ENCODE measurements at regions not wholly inside any gene's neighbourhood (a gene's known extent, or its start where the extent isn't known, plus 50 kb on each side); places are given as distances from the start of the nearest gene placed in this dataset.

DNA sequence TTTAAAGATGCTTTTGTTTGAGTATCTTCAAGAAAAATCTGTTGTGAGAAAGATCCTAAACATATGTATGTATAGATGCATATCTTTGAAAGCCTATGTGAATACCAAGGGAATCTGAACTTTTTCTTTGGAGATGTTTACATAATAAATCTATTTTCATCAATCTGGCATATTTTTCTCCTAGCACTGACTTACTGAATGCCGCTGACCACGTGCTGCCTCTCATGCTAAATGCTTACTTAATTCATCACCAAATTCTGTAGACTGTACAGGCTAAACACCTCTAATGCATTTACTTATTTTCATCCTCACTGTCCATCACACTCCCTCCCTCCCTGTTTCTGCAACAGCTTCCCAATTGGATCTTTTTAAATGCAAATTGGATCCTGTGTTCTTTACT, 566.2 kb upstream of the WWC1 start:
- TF ChIP-seq, protein P1, sequence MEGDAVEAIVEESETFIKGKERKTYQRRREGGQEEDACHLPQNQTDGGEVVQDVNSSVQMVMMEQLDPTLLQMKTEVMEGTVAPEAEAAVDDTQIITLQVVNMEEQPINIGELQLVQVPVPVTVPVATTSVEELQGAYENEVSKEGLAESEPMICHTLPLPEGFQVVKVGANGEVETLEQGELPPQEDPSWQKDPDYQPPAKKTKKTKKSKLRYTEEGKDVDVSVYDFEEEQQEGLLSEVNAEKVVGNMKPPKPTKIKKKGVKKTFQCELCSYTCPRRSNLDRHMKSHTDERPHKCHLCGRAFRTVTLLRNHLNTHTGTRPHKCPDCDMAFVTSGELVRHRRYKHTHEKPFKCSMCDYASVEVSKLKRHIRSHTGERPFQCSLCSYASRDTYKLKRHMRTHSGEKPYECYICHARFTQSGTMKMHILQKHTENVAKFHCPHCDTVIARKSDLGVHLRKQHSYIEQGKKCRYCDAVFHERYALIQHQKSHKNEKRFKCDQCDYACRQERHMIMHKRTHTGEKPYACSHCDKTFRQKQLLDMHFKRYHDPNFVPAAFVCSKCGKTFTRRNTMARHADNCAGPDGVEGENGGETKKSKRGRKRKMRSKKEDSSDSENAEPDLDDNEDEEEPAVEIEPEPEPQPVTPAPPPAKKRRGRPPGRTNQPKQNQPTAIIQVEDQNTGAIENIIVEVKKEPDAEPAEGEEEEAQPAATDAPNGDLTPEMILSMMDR (conservative IDR thresholded peaks at IDR 0.05; ENCODE audit: control insufficient read depth, insufficient read depth, low read depth, low read length), result no peak
- H3K4me3 ChIP-seq (ENCODE audit: control insufficient read depth, low read depth, low read length), result no peak overlapping the region
- DNase-seq (ENCODE audit: low read depth), result no peak

DNA sequence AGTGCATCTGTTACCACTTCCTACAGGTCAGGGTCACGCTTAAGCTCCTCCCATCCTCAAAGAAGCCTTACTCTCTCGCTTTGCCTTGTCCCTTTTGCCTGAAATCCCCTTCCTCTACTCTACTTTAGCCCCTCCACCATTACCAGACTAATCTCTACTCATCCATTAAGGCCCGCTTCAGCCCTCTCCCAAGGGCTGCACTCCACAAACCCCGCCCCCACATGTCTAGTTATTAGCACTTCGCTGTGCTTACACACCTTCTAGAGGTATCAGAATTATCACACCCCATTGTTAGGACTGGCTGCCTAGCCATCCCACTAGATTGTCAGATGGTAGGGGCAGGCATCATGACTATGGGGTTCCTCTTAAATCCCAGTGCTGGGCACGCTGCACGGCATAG, 565.7 kb upstream of the WWC1 start:
- no peak for DNase-seq (ENCODE audit: low read depth)
- TF ChIP-seq, protein P1 (conservative IDR thresholded peaks at IDR 0.05; ENCODE audit: control insufficient read depth, insufficient read depth, low read depth, low read length), result no peak
- H3K4me3 ChIP-seq (ENCODE audit: control insufficient read depth, low read depth, low read length), result no peak overlapping the region

DNA sequence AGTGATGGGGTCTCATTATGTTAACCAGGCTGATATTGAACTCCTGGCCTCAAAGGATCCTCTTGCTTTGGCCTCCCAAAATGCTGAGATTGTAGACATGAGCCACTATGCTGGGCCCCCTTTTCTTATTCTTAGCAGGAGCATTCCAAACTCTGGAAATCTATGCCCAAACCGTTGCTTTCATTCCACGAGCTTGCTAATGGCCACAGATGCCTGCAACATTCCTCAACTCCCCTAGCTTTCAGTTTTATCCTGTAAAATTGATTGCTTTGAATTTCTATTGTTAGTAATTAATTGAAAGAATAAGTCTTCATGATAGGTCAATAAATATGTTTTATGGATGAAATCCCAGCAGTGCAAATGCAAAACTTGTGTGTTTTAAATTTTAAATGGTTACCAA, 564.8 kb upstream of the WWC1 start:
- TF ChIP-seq, protein P1 (conservative IDR thresholded peaks at IDR 0.05; ENCODE audit: control insufficient read depth, insufficient read depth, low read depth, low read length), result no peak
- DNase-seq (ENCODE audit: low read depth), result no peak
- no peak overlapping the region for H3K4me3 ChIP-seq (ENCODE audit: control insufficient read depth, low read depth, low read length)

DNA sequence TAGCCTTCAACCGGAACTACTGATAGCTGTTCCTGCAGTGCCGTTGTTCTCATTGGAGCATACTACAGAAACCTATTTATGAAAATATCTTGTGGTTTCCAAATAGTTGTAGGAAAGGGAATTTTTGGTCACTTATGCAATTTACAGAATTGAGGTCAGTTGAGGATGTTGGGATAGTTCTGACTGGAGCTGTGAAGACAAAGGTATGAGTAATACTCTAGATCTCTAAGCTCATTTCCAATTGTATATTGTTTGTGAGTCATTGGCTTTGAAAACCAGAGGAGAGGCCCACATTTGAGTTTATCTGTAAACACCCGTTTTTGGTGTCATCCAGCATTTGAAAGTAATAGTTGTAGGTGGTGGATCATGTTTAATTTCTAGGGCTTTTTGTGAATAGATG, 561.3 kb upstream of the WWC1 start:
- TF ChIP-seq, protein P1 (conservative IDR thresholded peaks at IDR 0.05; ENCODE audit: control insufficient read depth, insufficient read depth, low read depth, low read length), result no peak
- peak; percentile 97 for DNase-seq (ENCODE audit: low read depth)
- H3K4me3 ChIP-seq (ENCODE audit: control insufficient read depth, low read depth, low read length), result no peak overlapping the region

DNA sequence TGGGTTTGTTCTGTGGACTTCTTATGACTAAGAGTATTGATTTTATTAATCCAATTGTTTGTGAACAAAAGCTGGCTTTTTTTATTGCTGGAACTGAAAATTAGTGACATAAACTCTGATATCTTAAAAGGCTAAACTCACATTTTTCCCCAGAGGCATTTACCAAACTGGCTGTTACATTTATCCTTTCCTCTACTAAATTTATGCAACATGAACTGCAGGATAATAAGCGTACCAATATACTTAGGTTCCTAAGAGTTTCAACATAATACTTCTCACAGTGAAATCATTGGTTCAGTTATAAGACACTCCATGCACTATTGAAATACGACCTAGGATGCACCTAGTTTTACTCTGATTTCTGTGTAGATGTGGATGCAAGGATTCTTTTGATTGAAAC, 560.8 kb upstream of the WWC1 start:
- peak; percentile 60 for DNase-seq (ENCODE audit: low read depth)
- H3K4me3 ChIP-seq (ENCODE audit: control insufficient read depth, low read depth, low read length), result no peak overlapping the region
- TF ChIP-seq, protein P1 (conservative IDR thresholded peaks at IDR 0.05; ENCODE audit: control insufficient read depth, insufficient read depth, low read depth, low read length), result no peak

DNA sequence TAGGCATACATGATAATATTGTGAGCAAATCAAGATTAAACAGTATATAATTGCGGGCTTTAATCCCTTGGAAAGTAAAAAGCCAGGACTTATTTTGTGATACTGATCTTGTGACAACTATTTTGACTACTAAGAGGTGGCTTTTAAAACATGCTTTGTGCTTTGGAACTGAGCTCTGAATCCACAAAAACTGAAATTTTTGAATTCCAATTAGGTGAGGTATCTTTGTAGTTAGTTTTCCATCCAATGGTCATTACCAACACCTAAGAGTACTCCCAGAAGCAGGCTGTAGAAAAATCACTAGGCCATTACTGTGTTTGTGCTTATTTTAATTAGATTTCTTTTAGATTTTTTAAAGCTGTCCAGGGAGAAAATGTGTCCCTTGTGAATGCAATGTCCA, 559.5 kb upstream of the WWC1 start:
- no peak for DNase-seq (ENCODE audit: low read depth)
- TF ChIP-seq, protein P1 (conservative IDR thresholded peaks at IDR 0.05; ENCODE audit: control insufficient read depth, insufficient read depth, low read depth, low read length), result no peak
- no peak overlapping the region for H3K4me3 ChIP-seq (ENCODE audit: control insufficient read depth, low read depth, low read length)

DNA sequence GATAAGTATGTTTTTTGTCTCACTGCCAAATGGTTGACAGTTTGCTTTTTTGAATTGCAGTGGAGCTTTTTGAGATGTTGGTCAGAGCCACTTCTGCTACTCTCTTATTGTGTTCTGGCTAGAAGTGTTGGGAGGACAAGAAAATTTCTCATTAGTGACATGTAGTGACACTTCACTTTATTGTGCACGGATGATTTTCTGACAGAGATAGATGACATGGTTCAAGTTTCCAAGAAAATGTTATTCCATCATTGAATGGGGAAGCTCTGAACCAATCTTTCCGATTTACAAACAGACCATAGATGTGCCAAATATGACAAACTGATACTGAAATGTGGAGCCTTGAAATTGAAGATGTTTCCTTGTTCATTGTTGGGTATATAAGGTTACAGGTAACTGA, 558.9 kb upstream of the WWC1 start:
- no peak overlapping the region for H3K4me3 ChIP-seq (ENCODE audit: control insufficient read depth, low read depth, low read length)
- no peak for DNase-seq (ENCODE audit: low read depth)
- TF ChIP-seq, protein P1 (conservative IDR thresholded peaks at IDR 0.05; ENCODE audit: control insufficient read depth, insufficient read depth, low read depth, low read length), result no peak
